ENCODE measurements at regions not wholly inside any gene's neighbourhood (a gene's known extent, or its start where the extent isn't known, plus 50 kb on each side); places are given as distances from the start of the nearest gene placed in this dataset.

- CTCF ChIA-PET (ENCODE audit: partially characterized antibody), result interaction anchor here (0.8 kb wide), 1 partner anchor 15 kb away, joined by 4 read pairs; no protein-coding TSS in a partner anchor
- no peak for TF ChIP-seq USF2 (IDR thresholded peaks at IDR 0.05; ENCODE audit: low read length)
- no peak for TF ChIP-seq JUN (IDR thresholded peaks at IDR 0.05; ENCODE audit: low read depth, low read length)
- no peak for TF ChIP-seq EZH2 (IDR thresholded peaks at IDR 0.05; ENCODE audit: low read depth, low read length, severe bottlenecking)
- no peak for TF ChIP-seq POLR2AphosphoS5 (IDR thresholded peaks at IDR 0.05; ENCODE audit: low read depth, low read length)
- TF ChIP-seq ASH2L (IDR thresholded peaks at IDR 0.05; ENCODE audit: low read length), result no peak
- TF ChIP-seq SP1 (IDR thresholded peaks at IDR 0.05; ENCODE audit: low read depth, low read length), result no peak
- TF ChIP-seq FOSL1 (IDR thresholded peaks at IDR 0.05; ENCODE audit: insufficient read depth, low read depth, low read length), result no peak
- no peak for TF ChIP-seq ATF2 (IDR thresholded peaks at IDR 0.05; ENCODE audit: low read length)
- TF ChIP-seq E2F6 (IDR thresholded peaks at IDR 0.05), result no peak
- no peak for TF ChIP-seq KDM1A (IDR thresholded peaks at IDR 0.05; ENCODE audit: borderline replicate concordance, low read length)
- no peak for TF ChIP-seq TEAD4 (IDR thresholded peaks at IDR 0.05; ENCODE audit: low read depth, low read length)
- TF ChIP-seq HDAC6 (IDR thresholded peaks at IDR 0.05; ENCODE audit: low read depth, low read length), result no peak
Observed at GRCh38 chr5:2869471-2869870, 118.0 kb upstream of the IRX2 start.

More at GRCh38 chr5:2869471-2869870, 118.0 kb upstream of the IRX2 start:
- Histone ChIP-seq H3K23me2 (ENCODE audit: low read depth, low read length) (no peaks in the 10 kb centered on the region), H3K9ac (replicated peaks in 1 of 4; ENCODE audit: extremely low read depth in 1 of 4, low read depth in 3 of 4, low read length in 3 of 4) (no peak overlapping the region), H4K8ac (ENCODE audit: extremely low read depth, insufficient read depth, low read length) (no peak overlapping the region), H3K23ac (ENCODE audit: insufficient read length) (no peak overlapping the region), H4K20me1 (replicated peaks in 1 of 2; ENCODE audit: control insufficient read depth in 1 of 2, insufficient read depth in 2 of 2, low read length in 2 of 2) (no peaks in the 10 kb centered on the region), H2BK15ac (ENCODE audit: low read length) (no peak overlapping the region), H3K9me3 (ENCODE audit: insufficient read depth in 2 of 2, low read depth in 1 of 2, low read length in 1 of 2) (no peaks in the 10 kb centered on the region), H3K56ac (replicated peaks; ENCODE audit: insufficient read length, low read depth, low read length) (no peak overlapping the region), H4K5ac (ENCODE audit: insufficient read length, low read depth, low read length) (no peak overlapping the region), H2BK120ac (replicated peaks; ENCODE audit: low read depth, low read length) (no peak overlapping the region), H2AK5ac (ENCODE audit: low read depth, low read length) (no peak overlapping the region), H3K27ac (ENCODE audit: low read depth, low read length) (no peak overlapping the region), H3K18ac (ENCODE audit: extremely low read depth, low read length) (no peak overlapping the region), H3K4me2 (ENCODE audit: insufficient read depth in 1 of 2, low read depth in 2 of 2, low read length in 2 of 2) (no peak overlapping the region), H4K91ac (replicated peaks; ENCODE audit: insufficient read length, low read length) (no peak overlapping the region), H2BK5ac (ENCODE audit: low read depth, low read length) (no peak overlapping the region), H3K4me3 (ENCODE audit: extremely low read depth in 1 of 4, insufficient read depth in 2 of 4, low read depth in 3 of 4, low read length in 4 of 4) (no peak overlapping the region), H3K27me3 (replicated peaks in 1 of 4; ENCODE audit: control insufficient read depth in 3 of 4, extremely low read depth in 1 of 4, insufficient read depth in 3 of 4, low read length in 3 of 4) (no peaks in the 10 kb centered on the region), H3K14ac (ENCODE audit: insufficient read length) (no peak overlapping the region), H2BK20ac (ENCODE audit: low read length) (no peak overlapping the region), H3K36me3 (ENCODE audit: control insufficient read depth in 2 of 4, insufficient read depth in 4 of 4, low read length in 3 of 4) (no peaks in the 10 kb centered on the region), H3K79me2 (ENCODE audit: control insufficient read depth in 1 of 2, insufficient read depth in 2 of 2, low read length in 2 of 2) (no peaks in the 10 kb centered on the region), H3K4ac (replicated peaks; ENCODE audit: insufficient read length, low read depth, low read length) (no peak overlapping the region), H3K79me1 (ENCODE audit: low read depth, low read length) (no peaks in the 10 kb centered on the region), H3K4me1 (replicated peaks in 1 of 4; ENCODE audit: control insufficient read depth in 3 of 4, insufficient read depth in 4 of 4, low read length in 3 of 4) (peaks cover 0 to 2% (median 0%) of the 10 kb centered on the region in 4 experiments; a peak in 3 of 7 replicates), H2AFZ (ENCODE audit: low read length) (no peak overlapping the region), H2BK12ac (ENCODE audit: low read depth, low read length) (no peak overlapping the region)
- DNase-seq (ENCODE audit: low read depth in 1 of 2, low spot score in 2 of 2) (peak in 1 of 2 experiments; percentile 33), FAIRE-seq (no peak)
- 93% methylated on average over 6 of the region's 6 CpGs; no CpG with 5 or more reads in 1 of the 2 experiments for WGBS, 2 experiments (ENCODE audit: extremely low coverage in 1 of 2, insufficient coverage in 1 of 2, insufficient read length in 1 of 2, insufficient replicate concordance in 2 of 2, low coverage in 1 of 2, low lambda C conversion rate in 2 of 2, missing lambda C conversion rate in 1 of 2)
- POLR2A ChIA-PET (ENCODE audit: partially characterized antibody), result no interaction called here
